ENCODE measurements at regions not wholly inside any gene's neighbourhood (a gene's known extent, or its start where the extent isn't known, plus 50 kb on each side); places are given as distances from the start of the nearest gene placed in this dataset.

DNA sequence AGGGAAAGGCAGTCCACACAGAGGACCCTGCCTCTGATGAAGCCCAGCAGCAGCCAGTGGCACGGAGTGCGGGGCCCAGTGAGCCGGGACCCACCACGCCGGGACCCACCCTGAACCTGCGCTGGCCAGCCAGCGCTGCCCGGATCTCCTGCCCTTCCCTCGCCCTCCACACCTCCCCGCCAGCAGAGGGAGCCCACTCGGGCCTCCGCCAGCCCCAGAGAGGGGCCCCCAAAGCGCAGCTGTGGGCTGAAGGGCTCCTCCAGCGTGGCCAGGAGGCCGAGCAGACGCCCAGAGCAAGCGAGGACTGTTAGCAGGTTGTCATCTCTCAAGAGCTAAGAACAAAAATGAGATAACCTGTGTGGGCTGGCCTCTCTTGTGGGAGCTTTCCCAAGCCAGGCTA is 81.3 kb upstream of the ATP10A start:
- H3K4me3 ChIP-seq (ENCODE audit: low read length), result no peak overlapping the region
- DNase-seq (ENCODE audit: low read depth), result no peak
- no peak for TF ChIP-seq CTCF (IDR thresholded peaks at IDR 0.05; ENCODE audit: insufficient read depth, low read depth, low read length, missing control alignments)

- DNase-seq (ENCODE audit: low read depth), result no peak
- H3K4me3 ChIP-seq (ENCODE audit: low read length), result no peak overlapping the region
- TF ChIP-seq CTCF (IDR thresholded peaks at IDR 0.05; ENCODE audit: insufficient read depth, low read depth, low read length, missing control alignments), result no peak
Measured at GRCh38 chr15:25943831-25944230, 80.7 kb upstream of the ATP10A start.

- no peak overlapping the region for H3K4me3 ChIP-seq (ENCODE audit: low read length)
- TF ChIP-seq CTCF (IDR thresholded peaks at IDR 0.05; ENCODE audit: insufficient read depth, low read depth, low read length, missing control alignments), result no peak
- DNase-seq (ENCODE audit: low read depth), result no peak
Measured at GRCh38 chr15:25939122-25939521, 76.0 kb upstream of the ATP10A start.

- no peak for DNase-seq (ENCODE audit: low read depth)
- no peak for TF ChIP-seq CTCF (IDR thresholded peaks at IDR 0.05; ENCODE audit: insufficient read depth, low read depth, low read length, missing control alignments)
- no peak overlapping the region for H3K4me3 ChIP-seq (ENCODE audit: low read length)
Measured at GRCh38 chr15:25937796-25938195, 74.7 kb upstream of the ATP10A start.

DNA sequence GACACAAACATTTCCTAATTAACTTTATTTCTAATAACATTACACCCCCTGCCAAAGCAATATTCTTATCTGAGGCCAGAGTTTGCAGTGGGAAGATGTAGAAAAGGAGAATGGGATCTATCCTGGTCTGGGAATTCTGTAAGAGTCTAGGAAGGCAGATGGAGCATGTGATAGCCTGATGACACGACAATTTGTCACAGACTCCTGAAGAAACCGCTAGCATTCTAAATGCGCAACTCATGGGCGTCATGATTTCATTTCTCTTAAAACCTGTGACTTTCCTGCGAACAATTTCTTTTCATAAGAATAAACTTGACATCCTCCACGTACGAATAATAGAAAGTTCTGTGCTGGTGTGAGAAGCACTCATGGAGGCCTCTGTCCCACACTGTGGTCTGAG is 72.9 kb upstream of the ATP10A start:
- DNase-seq (ENCODE audit: low read depth), result no peak
- no peak overlapping the region for H3K4me3 ChIP-seq (ENCODE audit: low read length)
- no peak for TF ChIP-seq CTCF (IDR thresholded peaks at IDR 0.05; ENCODE audit: insufficient read depth, low read depth, low read length, missing control alignments)

- peak; percentile 93 for TF ChIP-seq CTCF (IDR thresholded peaks at IDR 0.05; ENCODE audit: insufficient read depth, low read depth, low read length, missing control alignments)
- H3K4me3 ChIP-seq (ENCODE audit: low read length), result peak overlapping the region; percentile 20
- DNase-seq (ENCODE audit: low read depth), result peak; percentile 79
Measured at GRCh38 chr15:25933456-25934158, 70.5 kb upstream of the ATP10A start.

GRCh38 chr15:25932696-25933095 is 69.6 kb upstream of the ATP10A start:
- no peak for TF ChIP-seq CTCF (IDR thresholded peaks at IDR 0.05; ENCODE audit: insufficient read depth, low read depth, low read length, missing control alignments)
- no peak overlapping the region for H3K4me3 ChIP-seq (ENCODE audit: low read length)
- no peak for DNase-seq (ENCODE audit: low read depth)
